ENCODE measurements at regions not wholly inside any gene's neighbourhood (a gene's known extent, or its start where the extent isn't known, plus 50 kb on each side); places are given as distances from the start of the nearest gene placed in this dataset.

DNA sequence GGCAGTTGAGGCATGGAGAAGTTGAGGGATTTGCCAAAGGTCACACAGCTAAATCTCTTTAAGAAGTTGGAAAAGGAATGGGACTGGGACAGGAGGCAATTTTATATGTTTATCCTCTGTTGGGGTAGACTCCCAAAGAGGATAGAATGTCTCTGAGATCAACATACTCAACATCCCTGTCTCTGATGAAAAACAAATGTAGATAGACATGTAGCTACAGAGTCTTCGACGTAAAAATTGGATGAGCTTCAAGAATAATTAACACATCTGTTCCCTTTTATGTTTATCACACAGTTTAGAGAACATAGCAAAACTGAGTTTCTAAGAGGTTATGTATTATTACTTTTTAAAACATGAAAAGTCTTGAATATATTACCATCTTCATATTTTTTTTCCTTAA is 204.6 kb upstream of the CD180 start:
- TF ChIP-seq CTCF (conservative IDR thresholded peaks at IDR 0.05) (no peak), EZH2 (IDR thresholded peaks at IDR 0.05; ENCODE audit: low read depth) (no peak)
